GM18499 (cell line): ENCODE measurements at regions not wholly inside any gene's neighbourhood (a gene's known extent, or its start where the extent isn't known, plus 50 kb on each side); places are given as distances from the start of the nearest gene placed in this dataset.
A peak's percentile ranks its signal among the peaks of the same experiment; 100 is the strongest.

Experiments
- ATAC-seq: cut with Tn5 transposase; IDR thresholded peaks from one replicate; pipeline ENCODE4 v1.9.1; 2021; ENCODE audit warnings: moderate number of reproducible peaks; ENCODE audit not compliant: insufficient read depth, unreplicated experiment

DNA sequence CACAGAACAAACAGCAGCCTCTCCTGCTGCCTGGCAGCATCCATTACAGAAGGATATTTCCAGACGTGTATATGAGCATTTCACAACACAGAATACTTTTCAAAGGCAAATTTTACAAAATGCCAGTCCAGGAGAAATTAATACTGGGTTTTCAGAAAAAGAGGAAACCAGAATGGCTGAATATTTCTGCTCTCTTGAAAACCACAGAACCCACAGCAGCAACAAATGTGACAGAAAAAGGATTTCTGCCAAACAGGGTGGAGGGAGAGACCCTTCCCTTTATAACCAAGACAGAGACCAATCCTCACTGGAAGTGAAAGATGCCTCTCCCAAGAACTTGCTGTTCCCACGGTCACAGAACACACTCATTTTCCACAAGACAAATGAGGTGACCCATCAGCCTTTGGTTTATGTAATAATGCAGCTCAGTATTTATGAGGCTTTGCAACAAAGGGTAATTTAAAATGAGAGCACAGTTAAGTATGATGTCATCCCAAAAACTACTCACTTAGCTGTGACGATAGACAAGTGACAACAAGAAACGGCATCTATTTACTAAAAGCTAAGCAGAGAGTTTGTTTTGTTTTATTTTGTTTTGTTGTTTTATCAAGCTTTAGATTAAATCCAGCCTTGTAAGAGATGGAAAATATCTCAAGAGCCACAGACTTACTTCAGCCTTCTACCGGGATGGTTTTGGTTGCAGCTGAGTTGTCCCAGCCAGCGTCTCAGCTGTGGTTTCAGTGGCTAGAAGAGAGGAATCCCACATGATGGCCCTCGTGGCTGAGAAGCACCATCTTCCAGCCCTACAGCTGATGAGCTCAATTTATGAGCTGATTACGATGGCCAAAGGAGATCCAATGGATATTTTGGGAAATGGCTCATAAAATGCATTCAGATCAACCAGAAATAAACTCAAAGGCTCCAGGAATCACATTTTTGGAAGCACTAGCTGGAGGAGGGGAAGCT is 249.3 kb upstream of the AGAP1 start:
- no peak for ATAC-seq

DNA sequence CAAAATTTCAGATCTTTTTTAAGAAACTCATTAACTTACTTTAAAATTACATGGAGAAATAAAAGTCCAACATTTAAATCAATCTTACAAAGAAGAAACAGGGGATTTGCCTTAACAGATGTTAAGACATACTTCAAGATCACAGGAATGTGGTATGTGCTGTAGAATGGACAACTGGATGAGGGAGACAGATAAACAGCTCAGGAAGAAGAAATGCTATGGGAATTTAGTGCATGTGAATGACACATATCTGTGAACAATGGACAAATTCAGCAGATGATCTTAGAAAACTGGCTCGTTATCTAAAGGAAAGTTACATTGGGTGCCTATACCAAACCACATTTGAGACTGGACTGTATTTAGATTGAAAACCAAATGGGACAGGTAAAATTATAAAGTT is 246.8 kb upstream of the AGAP1 start:
- no peak for ATAC-seq

DNA sequence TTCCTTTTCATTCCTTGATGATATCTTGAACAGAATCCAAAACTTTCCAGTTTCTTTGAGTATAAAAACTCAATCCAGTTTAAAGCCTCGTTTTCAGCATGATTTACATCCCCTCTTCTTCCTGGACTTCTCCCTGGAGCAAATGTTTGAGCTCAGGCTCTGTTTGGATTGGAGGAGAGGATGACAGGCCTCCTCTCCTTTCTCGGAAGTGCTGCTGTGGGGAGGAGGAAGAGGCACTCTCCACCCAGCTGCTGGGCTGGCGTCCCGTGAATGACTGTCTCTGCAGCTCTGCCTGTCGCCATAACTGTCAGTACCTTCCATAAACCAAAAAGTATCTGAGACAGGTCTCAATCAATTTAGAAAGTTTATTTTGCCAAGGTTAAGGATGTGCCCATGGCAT is 238.2 kb upstream of the AGAP1 start:
- ATAC-seq = no peak

DNA sequence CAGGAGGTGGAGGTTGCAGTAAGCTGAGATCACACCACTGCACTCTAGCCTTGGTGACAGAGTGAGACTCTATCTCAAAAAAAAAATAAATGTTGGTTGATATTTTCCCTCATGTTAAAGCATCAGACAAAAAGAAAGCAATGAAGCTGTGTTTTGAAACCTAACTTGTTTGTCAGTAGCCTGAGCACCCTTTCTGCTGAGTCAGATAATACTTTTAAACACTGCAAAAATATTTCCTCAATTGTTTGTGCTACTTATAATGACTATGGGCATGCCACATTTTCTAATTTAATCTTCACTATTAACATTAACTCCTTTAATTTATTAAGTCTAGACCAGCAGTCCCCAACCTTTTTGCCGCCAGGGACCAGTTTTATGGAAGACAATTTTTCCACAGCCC is 236.3 kb upstream of the AGAP1 start:
- ATAC-seq = no peak

DNA sequence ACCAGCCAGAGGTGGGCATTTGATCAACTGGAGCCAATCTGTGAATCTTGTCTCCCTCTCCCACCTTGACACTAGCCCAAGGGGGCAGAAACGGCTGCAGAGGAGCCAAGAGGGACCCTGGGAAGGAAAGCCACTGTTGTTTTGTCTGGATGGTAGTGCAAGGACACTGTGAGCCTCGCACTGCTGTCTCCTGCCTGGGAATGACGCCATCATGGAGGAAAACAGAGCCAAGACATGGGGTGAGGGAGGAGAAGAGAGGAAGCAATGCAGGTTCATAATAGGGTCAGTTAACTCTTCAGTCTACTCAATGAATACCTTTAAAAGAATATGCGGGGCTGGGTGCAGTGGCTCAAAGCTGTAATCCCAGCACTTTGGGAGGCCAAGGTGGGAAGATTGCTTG is 231.1 kb upstream of the AGAP1 start:
- no peak for ATAC-seq

DNA sequence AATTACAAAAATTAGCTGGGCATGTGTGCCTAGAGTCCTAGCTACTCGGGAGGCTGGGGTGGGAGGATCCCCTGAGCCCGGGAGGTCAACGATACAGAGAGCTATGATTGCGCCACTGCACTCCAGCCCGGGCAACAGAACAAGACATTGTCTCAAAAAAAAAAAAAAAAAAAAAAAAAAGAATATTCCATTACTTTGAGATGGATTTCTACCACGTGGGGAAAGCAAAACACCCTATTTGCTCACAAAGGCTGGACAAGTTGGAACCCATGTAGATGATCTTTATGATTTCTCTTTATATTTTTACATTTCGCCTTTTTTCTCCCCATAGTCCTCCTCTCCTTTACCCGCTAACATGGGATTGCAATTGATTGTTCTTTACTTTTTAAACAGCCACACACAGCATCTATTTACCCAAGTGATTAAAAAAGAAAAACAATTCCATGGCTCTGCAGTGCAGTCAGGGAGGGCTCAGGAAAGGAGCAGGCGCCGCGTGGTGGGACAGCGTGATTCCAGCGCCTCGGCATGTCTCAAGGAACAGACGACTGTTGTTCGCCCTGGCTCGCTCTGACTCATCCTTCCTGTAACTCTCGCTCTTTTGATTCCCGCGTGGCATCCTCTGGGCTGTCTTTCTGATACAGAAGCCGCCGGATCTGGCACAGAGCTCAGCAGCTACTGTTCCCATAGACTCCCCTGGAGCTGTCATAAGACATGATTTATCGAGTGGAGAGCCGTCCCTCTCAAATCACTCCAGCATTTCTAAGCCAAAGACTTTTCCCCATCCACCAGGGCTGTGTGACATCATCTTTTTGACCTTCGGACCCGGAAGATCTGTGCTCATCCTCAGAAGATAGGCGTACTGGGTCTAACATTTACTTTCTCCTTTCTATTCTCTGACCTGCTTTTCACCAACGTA is 230.4 kb upstream of the AGAP1 start:
- no peak for ATAC-seq

DNA sequence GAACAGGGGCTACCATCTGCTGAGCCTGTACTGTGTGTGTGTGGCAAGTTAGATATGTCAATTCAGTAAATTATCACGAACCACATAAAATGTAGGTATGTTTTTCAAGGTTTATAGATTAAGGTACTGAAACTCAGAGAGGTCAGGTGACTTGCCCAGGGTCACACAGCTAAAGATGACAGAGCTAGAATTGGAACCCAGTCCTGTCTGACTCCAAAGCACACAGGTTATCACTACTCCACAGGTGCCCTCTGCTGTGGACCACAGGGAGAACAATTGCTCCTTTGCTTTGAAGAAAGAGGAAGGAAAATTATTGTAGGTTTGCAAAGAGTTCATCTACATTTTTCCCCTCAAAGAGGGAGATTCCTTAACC is 229.7 kb upstream of the AGAP1 start:
- ATAC-seq = no peak

DNA sequence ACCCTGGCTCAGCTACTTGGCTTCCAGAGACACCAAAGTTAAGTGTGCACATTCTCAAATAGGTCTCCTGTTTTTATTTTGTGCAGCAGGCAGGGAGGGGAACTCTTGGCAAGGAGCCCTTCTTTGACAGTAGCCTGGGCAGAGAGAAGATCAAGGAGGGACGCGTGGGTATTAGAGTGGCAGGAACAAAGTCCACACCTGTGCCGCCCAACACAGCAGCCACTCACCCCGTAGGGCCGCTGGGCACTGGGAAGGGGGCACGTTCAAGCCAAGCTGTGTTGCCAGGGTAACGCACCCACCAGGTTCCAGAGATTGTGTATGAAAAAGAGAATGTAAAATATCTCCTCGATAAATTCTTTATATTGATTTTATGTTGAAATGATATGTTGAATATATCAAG is 229.3 kb upstream of the AGAP1 start:
- no peak for ATAC-seq

DNA sequence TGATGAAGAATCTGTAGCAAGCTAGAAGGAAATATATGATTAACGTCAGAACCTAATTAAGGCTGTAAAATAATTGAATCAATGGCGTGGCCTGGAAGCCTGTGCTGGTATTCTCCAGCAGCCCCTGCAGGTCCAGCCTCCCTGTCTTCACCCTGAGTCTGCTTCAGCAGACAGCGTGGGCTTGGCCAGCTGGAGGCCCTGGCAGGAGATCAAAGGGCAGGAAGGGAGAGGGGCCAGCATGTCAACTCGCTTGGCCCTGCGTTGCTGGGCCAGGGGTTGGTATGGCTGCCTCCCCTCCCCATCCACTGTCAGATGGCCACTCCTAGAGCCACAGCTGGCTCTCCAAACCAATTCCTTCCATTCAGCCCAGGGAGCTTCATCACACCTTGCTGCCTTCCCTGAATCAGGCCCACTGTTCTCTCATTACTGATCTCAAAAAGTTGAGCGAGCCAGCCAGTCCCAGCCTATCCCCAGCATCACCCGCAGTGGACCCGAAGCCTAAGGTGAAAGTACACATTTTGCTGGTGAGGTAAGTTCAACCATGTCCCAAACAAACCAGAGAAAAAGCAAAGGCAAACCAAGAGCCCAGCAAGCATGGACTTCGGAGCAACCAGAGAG is 228.4 kb upstream of the AGAP1 start:
- no peak for ATAC-seq

DNA sequence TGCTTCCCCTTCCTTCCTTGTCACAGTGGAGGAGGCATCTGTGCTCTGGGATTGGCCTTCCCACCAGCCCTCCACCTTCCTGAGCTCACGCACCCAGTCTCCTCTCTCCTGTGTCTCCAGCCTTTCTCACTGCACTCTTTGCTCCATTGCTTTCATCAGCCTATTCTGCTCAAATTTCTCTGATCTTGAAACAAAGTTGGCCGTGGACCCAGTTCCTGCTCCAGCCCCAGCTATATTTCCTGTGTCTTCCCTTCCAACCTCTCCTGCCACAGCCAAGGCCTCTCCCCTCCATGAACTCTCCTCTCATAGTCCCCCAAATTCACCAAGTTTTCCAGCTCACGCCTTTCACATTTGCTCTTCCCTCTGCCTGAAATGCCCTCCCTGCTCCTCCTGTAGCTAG is 226.6 kb upstream of the AGAP1 start:
- ATAC-seq = no peak

DNA sequence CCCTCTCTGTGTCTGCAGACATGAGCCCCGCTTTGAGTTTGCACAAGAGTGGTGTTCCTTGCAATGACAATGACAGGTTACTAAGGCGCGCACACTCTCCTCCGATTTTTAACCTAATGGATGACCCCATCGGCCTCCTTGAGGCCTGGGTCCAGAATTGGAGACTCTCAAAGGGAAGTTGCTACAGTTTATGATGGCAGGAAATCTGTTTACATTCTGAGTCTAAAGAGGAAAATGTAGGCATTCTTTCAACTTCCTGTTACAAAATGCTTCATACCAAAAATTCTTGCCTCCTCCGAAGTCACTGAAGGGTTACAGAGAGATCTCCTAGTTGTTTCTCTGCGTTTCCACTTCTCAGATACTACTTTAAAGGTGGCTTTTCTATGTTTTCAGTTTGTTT is 225.3 kb upstream of the AGAP1 start:
- no peak for ATAC-seq

DNA sequence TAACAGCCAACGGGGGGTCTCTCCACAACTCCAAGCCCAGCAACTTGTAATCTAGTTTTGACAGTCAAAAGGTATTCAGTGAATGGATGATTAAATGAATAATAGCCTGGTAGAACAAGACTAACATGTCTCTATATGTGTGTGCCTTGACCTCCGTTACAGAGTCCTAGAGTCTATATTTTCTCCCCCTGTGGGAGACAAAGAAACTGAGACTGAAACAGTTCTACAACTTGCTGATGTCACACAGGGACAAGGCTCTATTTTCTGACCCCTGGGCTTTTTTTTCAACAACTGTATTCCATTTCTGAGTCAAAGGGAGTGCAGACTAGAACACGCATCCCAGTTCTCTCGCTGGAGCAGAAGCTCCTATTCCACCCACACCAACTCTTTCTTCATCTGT is 223.6 kb upstream of the AGAP1 start:
- ATAC-seq = no peak

DNA sequence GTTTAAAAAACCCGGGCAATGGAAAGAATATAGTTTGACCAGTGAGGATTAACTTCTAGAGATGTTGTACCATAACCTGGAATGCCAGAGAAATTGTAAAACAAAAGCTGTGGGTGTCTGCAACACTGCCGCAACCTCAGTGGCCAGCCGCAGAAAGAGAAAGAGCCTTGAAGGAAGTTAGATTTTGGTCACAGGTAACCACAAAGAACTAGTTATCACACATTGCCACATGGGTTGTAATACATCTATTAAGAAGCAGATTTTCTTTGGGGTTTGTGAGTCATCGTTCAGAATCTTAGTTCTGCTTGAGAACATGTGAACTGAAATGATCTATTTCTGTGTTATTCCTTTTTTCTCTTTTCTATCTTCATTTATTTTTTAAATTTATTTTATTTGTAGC is 222.9 kb upstream of the AGAP1 start:
- peak; percentile 93 for ATAC-seq

DNA sequence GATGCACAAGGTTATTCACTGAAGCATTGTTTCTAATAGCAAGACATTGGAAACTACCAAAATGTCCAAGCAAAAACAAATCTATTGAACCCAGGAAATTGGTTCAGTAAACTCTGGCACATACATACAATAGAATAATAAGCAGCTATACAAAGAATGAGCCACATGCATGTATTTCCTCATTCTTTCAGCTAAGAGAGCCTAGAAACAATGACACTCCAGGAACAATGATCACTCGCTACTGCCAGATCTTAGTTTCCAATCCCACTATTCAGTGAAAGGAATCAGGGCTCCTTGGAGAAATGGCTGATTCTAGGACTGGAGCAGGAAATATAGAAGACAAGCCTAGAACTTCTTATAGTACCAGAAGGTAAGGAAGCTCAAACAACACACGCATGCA is 221.9 kb upstream of the AGAP1 start:
- ATAC-seq = no peak

DNA sequence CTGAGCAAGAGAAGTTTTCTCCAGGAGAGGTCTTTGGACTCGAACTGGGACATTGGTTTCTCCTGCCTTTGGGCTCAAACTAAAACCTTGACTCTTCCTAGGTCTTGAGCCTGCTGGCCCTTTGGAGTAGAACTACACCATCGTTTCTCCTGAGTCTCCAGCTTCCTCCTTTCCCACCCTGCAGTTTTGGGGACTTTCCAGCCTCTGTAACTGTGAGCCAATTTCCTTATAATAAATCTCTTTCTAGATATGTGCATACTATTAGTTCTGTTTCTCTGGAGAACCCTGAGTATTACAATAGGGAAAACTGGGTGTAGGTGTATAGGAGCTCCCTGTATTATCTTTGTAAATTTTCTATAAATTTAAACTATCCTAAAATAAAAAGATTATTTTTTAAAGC is 219.8 kb upstream of the AGAP1 start:
- no peak for ATAC-seq

DNA sequence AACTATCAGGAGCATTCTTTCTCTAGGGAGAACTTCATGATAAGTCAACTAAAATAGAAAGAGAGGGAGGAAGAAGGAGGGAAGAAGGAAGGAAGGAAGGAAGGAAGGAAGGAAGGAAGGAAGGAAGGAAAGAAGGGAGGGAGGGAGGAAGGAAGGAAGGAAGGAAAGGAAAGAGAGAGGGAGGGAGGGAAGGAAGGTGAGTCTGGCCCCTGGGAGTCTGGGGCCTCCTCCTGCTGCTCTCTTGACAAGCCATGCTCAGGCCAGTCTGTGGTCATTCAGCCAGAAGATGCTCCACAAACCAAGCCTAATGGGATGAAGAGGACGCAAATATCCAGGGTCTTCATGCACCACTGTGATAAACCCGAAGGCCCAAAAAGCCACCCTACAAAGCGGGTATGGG is 216.4 kb upstream of the AGAP1 start:
- no peak for ATAC-seq

DNA sequence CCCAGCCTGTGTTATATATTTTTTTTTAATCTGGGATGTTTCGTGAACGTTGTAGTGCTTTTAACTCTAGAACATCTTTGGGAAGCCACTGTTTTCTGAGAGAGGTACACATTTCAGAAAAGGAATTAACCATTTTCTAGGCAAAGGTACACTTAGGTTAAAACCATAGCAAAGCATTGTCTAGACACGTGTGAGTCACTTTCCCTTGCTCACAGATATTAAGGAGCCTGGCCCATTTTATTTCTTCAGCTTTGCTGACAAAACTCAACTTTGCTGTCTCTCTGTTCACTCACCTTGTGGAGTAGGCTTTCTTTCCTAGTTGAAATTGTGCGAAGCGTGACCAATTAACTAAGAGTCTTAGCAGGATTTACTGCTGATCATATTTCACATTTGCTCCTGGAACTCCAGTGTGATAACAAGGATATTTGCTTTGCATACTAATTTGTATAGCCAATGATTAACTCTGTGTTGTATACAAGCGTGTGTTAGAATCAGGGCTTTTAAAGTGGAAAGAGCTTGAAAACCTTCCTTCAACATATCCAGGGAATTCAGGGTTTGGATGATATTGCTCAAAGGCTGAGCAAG is 215.0 kb upstream of the AGAP1 start:
- no peak for ATAC-seq

DNA sequence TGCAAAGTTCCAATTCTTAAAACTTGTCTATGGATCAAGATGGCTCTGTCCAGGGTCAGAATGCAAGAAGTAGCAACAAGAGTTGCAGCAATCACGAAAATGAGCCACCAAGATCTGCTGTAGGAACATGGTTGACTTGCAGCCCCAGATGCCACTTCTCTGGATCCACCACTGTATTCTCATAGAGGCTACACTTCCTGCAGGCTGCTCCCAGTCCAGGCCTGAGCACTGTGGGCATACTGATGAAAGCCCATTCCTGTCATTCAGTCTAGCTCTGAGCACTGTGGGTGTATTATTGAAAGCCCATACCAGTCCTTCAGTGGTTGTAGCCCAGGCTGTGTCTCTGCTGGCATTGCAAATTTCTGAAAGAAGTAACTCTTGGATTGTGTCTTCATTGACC is 213.9 kb upstream of the AGAP1 start:
- ATAC-seq = no peak

DNA sequence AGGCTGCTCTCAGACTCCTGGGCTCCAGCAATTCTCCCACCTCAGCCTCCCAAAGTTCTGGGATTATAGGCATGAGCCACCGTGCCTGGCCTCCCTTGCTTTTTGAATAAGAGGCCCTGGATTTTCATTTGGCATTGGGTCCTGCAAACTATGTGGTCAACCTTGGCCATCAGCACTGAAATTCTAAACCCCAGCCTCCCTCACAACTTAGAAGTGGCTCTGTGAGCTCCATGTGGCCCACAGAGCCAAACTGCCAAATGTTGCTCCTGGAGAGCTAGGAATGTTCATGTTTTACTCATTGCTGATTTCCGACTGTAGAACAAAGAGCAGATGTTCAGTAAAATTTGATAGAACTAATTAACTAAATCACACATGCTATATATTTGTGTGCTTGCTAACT is 210.6 kb upstream of the AGAP1 start:
- no peak for ATAC-seq

DNA sequence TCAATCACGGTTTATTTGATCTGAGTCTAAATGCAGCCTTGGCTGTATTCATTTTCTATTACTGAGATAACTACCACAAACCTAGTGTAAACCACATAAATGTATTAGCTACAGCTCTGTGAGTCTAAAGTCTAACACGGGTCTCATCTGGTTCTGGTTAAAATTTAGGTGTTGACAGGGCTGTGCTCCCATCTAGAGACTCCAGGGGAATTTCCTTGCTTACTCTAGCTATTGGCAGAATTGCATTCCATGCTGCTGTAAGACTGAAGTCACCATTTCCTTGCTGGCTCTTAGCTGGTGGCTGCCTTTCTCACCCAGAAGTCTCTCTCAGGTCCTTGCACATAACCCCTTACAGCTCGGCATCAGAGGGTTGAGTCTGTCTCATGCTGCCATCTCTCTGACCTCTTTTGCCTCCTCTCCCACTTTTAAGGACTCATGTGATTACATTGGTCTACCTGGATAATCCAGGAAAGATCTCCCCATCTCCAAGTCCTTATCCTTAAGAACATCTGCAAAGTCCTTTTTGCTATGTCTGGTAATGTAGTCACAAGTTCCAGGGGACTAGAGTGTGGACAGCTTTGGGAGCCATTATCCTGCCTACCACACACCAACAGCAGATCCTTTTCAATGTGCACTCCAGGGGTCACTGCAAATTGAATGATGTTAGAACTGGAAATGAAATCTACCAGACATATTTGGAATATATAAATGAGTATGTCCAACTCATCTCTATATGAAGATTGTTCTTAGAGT is 207.0 kb upstream of the AGAP1 start:
- ATAC-seq = no peak
